HUES48 (cell line): ENCODE measurements at regions not wholly inside any gene's neighbourhood (a gene's known extent, or its start where the extent isn't known, plus 50 kb on each side); places are given as distances from the start of the nearest gene placed in this dataset.

ENCODE experiments used
- H3K27ac ChIP-seq: one replicate; pipeline ENCODE4 v1.7.0; 2013; ENCODE audit warnings: low read depth, low read length, inconsistent platforms
- H3K27me3 ChIP-seq: 2 replicates; pipeline ENCODE4 v1.6.1; 2013; ENCODE audit warnings: mild to moderate bottlenecking, low read length; ENCODE audit not compliant: control insufficient read depth, insufficient read depth
- H3K36me3 ChIP-seq: 2 replicates; pipeline ENCODE4 v1.6.1; 2013; ENCODE audit warnings: low read length; ENCODE audit not compliant: control insufficient read depth, insufficient read depth
- H3K4me1 ChIP-seq: 2 replicates; pipeline ENCODE4 v1.6.1; 2013; ENCODE audit warnings: mild to moderate bottlenecking, low read length; ENCODE audit not compliant: control insufficient read depth, insufficient read depth
- H3K4me3 ChIP-seq: 2 replicates; pipeline ENCODE4 v1.5.1; 2013; ENCODE audit warnings: mild to moderate bottlenecking, low read depth, low read length
- H3K9ac ChIP-seq: 2 replicates; pipeline ENCODE4 v1.6.1; 2013; ENCODE audit warnings: mild to moderate bottlenecking, low read depth, low read length, moderate library complexity
- H3K9me3 ChIP-seq: 2 replicates; pipeline ENCODE4 v1.6.1; 2013; ENCODE audit warnings: low read length; ENCODE audit not compliant: control insufficient read depth, insufficient read depth

DNA sequence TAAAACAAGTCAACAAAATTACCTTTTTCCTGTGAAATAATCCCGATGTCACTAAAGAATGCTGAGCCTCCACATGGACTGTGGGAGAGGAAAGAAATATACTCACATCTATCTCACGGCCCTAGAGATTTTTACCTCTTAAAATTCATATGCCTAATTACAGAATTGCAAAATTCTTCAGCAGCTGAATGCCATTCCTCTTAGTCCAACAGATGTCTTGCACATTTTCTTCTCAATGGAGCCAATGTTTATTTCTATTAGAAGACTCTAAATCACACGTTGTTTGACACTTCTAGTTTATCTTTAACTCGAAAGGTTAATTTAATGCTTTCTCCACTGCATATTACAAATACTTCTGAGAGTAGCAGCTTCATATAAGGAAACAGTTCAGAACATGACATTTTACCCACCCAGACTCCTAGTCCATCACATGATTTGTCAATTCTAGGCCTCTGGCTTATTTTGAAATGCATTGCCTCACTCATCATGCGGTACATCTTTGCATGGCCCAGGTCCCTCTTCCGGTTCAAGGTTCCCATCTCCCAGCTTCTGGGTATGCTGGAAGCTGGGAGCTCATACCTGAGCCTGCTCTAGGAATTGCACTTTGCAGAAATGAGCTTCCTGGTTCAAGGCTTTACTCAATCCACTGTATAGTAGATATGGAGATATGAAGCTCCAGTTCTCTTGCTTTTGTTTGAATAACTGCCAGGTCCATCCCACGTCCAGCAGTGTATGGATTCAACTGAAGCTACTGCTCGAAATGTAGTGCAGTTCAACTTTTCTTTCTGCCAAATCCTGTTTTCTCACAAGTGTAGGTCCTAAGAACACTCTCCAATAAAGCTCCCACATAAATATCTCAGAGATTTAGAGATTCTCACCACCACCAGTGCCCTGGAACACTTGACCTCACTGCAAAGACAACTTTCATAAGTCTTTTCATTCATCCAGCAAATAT lies 306.2 kb downstream of the GPR37 start:
- Histone ChIP-seq H3K36me3 (no peaks in the 10 kb centered on the region), H3K9me3 (no peaks in the 10 kb centered on the region), H3K9ac (no peak overlapping the region), H3K27me3 (no peaks in the 10 kb centered on the region), H3K4me3 (no peak overlapping the region), H3K4me1 (no peaks in the 10 kb centered on the region), H3K27ac (no peak overlapping the region)

DNA sequence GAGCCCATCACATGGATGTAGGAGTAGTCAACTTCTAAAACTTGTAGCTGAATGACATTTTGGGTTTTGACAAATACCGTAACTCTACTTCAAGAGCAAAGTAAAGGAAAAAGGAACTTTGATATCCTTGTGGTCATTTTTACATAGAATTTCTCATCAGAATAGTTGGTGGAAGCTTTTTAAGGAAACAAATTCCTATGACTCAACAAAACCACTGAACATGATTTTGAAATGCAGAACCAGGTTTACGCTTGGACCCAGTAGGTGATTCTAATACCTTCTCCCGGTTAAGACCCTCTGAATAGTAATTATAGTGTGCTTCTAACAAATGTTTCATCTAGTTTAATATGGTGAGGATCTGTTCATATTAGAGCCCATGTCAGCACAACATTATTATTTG lies 307.8 kb downstream of the GPR37 start:
- H3K27me3 ChIP-seq, result no peaks in the 10 kb centered on the region
- H3K9me3 ChIP-seq, result no peaks in the 10 kb centered on the region
- no peak overlapping the region for H3K4me3 ChIP-seq
- H3K9ac ChIP-seq, result no peak overlapping the region
- H3K27ac ChIP-seq, result no peak overlapping the region
- H3K36me3 ChIP-seq, result no peaks in the 10 kb centered on the region
- no peaks in the 10 kb centered on the region for H3K4me1 ChIP-seq

DNA sequence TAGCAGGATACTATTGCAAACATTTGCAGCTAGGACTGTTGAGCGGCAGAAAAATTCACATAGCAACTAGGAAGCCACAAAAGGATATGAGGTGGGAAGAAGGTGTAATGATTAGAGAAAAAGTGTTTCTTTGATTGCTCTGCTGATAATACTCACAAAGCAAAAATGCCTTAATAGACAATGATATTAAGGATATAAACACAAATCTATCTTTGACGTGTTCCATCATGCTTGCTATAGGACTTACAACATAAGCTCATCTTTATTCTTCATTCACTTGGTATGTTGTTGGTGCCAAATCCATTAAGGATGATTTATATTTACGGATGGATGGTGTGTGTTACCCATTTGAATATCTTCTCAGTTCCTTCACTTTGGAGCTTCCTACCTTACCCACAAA lies 309.3 kb downstream of the GPR37 start:
- Histone ChIP-seq H3K9ac (no peak overlapping the region), H3K9me3 (no peaks in the 10 kb centered on the region), H3K27me3 (no peaks in the 10 kb centered on the region), H3K36me3 (no peaks in the 10 kb centered on the region), H3K27ac (no peak overlapping the region), H3K4me1 (no peaks in the 10 kb centered on the region), H3K4me3 (no peak overlapping the region)

DNA sequence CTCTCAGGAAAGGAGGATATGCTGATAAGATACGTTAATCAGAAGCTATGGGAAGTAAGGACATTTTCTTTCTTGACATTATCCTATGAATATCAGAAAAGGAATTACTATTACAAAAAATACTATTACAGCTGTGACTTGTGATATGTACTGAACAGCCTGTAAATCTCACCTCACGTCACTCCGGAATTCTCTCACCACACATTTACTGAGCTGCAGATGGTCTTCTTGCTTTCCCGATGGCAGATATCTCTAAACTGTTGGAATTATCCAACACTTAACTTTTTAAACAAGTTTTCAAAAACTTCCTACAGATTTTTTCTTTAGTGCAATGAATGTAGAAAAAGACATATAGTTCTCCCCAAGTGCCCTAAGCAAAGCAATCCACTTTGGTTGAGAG lies 313.4 kb downstream of the GPR37 start:
- H3K4me1 ChIP-seq, result no peaks in the 10 kb centered on the region; the same call in 1 of the 2 replicates
- no peak overlapping the region for H3K27ac ChIP-seq
- no peaks in the 10 kb centered on the region for H3K36me3 ChIP-seq
- no peak overlapping the region for H3K4me3 ChIP-seq
- H3K9ac ChIP-seq, result no peak overlapping the region
- H3K9me3 ChIP-seq, result no peaks in the 10 kb centered on the region
- no peaks in the 10 kb centered on the region for H3K27me3 ChIP-seq

DNA sequence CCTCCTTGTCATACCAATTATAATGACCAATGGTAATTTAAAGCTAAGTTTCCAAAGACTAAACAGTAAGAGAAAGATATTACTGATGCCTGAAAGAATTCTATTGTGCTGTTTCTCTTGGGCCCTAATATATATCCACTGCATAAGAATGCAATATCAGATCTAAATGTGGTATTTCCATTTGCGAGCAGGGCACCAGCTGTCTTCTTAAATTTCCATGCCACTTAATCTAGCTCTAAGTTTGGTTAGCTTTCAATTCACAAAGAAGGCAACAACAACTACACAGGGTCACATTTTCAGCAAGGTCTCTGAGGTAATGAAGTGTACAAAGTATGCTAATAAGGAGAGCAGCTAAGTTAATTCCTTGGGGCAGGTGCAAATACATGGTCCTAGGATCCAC lies 315.7 kb downstream of the GPR37 start:
- H3K9me3 ChIP-seq, result no peaks in the 10 kb centered on the region
- H3K27me3 ChIP-seq, result no peaks in the 10 kb centered on the region
- H3K36me3 ChIP-seq, result no peaks in the 10 kb centered on the region
- H3K27ac ChIP-seq, result no peak overlapping the region
- peaks cover 9% of the 10 kb centered on the region; the same call in 1 of the 2 replicates for H3K4me1 ChIP-seq
- H3K9ac ChIP-seq, result no peak overlapping the region
- H3K4me3 ChIP-seq, result no peak overlapping the region

DNA sequence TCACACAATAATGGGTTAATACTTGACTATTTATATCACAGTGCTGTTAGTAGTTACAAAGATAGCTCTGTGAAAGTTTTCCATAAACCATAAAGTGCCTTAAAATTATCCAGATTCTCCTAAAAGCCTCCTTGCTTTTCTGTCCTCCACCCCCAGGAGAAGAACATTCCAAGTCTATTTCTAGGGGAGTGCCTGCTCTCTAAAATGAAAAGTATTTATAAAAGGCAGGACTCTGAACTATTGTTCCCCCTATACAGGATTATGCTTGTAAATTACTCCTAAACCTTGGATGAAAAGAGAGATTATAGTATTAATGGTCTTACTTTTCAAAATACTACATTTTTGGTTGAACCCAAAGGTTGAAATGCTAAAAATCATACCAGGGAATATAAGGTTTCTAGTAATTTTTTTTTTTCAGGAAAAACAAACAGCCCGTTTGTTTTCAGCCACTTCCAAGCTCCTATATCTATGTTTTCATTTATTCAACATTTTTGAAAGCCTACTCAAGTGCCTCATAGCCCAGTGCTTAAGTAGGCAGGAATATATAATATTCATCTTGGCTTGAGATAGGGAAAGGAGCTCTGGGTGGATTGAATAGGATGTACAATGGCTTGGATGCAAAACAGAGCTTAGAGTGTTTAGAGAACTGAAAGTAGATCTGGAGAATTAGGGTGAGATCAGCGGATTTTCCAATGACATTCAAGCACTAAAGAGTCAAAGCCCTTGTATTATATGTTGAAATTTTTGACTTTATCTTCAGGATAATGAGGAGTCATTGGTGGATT lies 320.7 kb downstream of the GPR37 start:
- no peak overlapping the region for H3K27ac ChIP-seq
- H3K36me3 ChIP-seq, result no peaks in the 10 kb centered on the region
- H3K4me1 ChIP-seq, result peaks cover 9% of the 10 kb centered on the region; the same call in 1 of the 2 replicates
- H3K4me3 ChIP-seq, result no peak overlapping the region
- no peaks in the 10 kb centered on the region for H3K9me3 ChIP-seq
- no peaks in the 10 kb centered on the region for H3K27me3 ChIP-seq
- H3K9ac ChIP-seq, result no peak overlapping the region

DNA sequence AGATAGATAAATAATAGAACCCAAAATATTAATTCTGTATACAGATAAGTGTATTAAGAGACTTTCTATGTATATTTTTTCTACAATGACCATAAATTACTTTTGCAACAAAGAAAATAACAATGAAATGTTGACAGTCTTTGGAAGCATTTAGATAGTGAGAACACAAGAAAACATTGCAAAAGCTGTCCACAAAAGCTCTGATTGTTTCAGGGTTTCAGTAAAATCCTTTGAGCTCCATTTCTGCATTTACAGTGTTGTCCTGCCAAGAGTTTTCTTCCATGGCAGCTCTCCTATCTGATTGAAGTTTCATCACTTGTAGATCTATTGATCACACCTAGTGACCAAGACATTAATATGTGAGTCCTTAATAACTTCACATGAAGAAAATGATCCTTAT lies 321.8 kb downstream of the GPR37 start:
- no peak overlapping the region for H3K4me3 ChIP-seq
- H3K27ac ChIP-seq, result no peak overlapping the region
- H3K27me3 ChIP-seq, result no peaks in the 10 kb centered on the region
- H3K36me3 ChIP-seq, result no peaks in the 10 kb centered on the region
- H3K4me1 ChIP-seq, result peaks cover 9% of the 10 kb centered on the region; the same call in 1 of the 2 replicates
- no peaks in the 10 kb centered on the region for H3K9me3 ChIP-seq
- H3K9ac ChIP-seq, result no peak overlapping the region

DNA sequence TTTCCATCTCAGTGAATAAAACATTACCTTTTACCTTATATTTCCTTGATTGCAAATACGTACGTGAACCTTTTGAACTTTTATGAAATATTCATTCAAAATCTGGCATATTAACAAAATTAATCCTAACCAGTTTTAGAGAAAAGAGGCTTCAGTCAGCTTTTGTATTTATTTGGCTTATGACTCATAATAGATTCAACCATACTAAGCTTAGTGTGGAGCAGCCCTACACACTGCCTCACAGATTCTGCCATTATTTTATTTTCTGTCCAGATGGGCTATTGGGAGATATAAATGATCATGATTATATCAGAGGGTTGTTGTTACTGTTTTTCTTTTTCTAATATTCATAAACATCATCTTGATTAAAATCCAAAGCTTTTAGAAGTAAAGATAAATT lies 325.5 kb downstream of the GPR37 start:
- H3K27ac ChIP-seq, result no peak overlapping the region
- no peak overlapping the region for H3K4me3 ChIP-seq
- no peak overlapping the region for H3K9ac ChIP-seq
- H3K27me3 ChIP-seq, result no peaks in the 10 kb centered on the region
- H3K9me3 ChIP-seq, result no peaks in the 10 kb centered on the region
- H3K4me1 ChIP-seq, result peaks cover under 1% of the 10 kb centered on the region; the same call in 1 of the 2 replicates
- no peaks in the 10 kb centered on the region for H3K36me3 ChIP-seq

DNA sequence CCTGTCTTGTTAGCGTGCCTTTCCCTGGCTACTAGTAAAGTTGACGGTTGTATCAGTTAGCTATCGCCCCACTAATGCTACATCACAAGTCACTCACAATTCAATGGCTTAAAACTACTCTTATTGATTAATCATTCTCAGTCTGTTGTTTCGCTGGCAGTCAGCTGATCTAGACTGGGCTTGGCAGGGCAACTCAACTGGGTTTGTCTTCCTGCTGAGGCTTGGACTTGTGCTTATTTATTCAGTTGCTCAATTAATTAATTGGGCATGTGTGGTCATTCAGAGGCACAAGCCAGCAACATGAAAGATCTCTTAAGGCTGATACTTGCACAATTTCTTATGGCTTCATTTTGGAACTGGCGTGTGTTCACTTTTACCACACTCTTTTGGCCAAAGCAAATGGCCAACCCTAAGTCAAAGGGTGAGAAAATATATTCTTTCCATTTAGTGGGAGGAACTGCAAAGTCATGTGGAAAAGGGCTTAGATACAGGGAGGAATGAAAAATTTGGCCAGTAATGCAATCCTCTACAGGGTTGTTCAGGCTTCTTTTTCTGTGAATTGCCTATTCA lies 333.5 kb downstream of the GPR37 start:
- Histone ChIP-seq H3K27ac (no peak overlapping the region), H3K4me1 (no peaks in the 10 kb centered on the region), H3K36me3 (no peaks in the 10 kb centered on the region), H3K4me3 (no peak overlapping the region), H3K27me3 (no peaks in the 10 kb centered on the region), H3K9me3 (no peaks in the 10 kb centered on the region), H3K9ac (no peak overlapping the region)

DNA sequence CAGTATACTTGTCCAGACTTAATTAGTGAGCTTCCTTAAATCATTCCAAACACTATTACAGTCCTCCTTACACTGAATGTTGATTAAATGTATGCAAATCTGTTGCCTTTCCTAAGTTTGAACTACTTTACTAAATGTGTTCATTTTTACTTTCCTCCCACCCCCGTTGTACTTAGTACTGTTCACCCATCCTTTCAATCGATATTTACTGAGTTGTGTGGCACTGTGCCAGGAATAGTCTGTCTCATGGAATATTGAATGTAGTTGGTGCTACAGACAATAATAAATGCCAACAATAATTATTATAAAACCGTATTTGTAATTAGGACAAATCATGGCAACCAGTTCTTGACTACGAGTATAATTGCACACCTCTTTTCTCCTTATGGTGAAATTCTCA lies 335.7 kb downstream of the GPR37 start:
- Histone ChIP-seq H3K27me3 (no peaks in the 10 kb centered on the region), H3K9me3 (no peaks in the 10 kb centered on the region), H3K27ac (no peak overlapping the region), H3K4me3 (no peak overlapping the region), H3K9ac (no peak overlapping the region), H3K36me3 (no peaks in the 10 kb centered on the region), H3K4me1 (no peaks in the 10 kb centered on the region)

DNA sequence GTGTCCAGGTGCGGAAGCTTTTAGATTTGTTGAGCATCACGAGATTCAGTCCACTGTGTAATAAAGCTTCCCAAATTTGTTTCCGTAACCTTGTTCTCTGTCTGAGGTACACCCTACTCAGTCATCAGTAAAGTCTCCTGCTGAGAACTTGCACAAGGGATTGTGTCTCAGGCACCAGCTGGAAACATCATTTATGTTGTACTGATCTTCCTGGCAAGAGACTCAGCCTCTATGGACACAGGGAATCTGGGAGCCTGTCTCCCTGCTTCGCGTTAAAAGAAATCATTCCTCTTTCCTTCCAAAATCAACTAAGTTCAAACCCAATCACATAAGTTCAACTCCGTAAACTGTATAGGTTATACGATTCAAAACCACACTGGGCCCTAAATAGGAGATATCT lies 336.8 kb downstream of the GPR37 start:
- H3K27ac ChIP-seq, result no peak overlapping the region
- no peak overlapping the region for H3K4me3 ChIP-seq
- no peak overlapping the region for H3K9ac ChIP-seq
- no peaks in the 10 kb centered on the region for H3K36me3 ChIP-seq
- no peaks in the 10 kb centered on the region for H3K27me3 ChIP-seq
- no peaks in the 10 kb centered on the region for H3K9me3 ChIP-seq
- H3K4me1 ChIP-seq, result no peaks in the 10 kb centered on the region
